Common myeloid progenitor, CD34-positive (primary cell): ENCODE measurements at regions not wholly inside any gene's neighbourhood (a gene's known extent, or its start where the extent isn't known, plus 50 kb on each side); places are given as distances from the start of the nearest gene placed in this dataset.

ENCODE experiments used
- CTCF ChIA-PET: fragments of 350-600 bp; sonication (Branson Sonifier 250); formaldehyde crosslinking; loops from one replicate; lab custom pipeline; 2021; ENCODE audit warnings: antibody characterized with exemption; lab: Charles Lee
- POLR2A ChIA-PET: fragments of 350-600 bp; sonication (Branson Sonifier 250); formaldehyde crosslinking; loops from one replicate; lab custom pipeline; 2021; ENCODE audit warnings: antibody characterized with exemption; lab: Charles Lee
- DNase-seq, 3 donors: peaks; one replicate each; pipeline versions ENCODE4 v3.0.0 to v3.0.0-alpha.2; 2013
- H3K27ac ChIP-seq, 2 experiments: 1 replicate in 1 of 2; 2 replicates in 1 of 2; pipeline ENCODE4 v1.7.0; 2013; ENCODE audit warnings: inconsistent platforms in 2 of 2, low read length in 2 of 2, mild to moderate bottlenecking in 2 of 2, low read depth in 1 of 2, moderate library complexity in 1 of 2; ENCODE audit not compliant: severe bottlenecking in 2 of 2, insufficient read depth in 1 of 2, poor library complexity in 1 of 2
- H3K27me3 ChIP-seq, 5 experiments: replicated peaks in 2 of 5; 1 replicate in 3 of 5; 2 replicates in 2 of 5; pipeline versions ENCODE4 v1.6.1 to v1.7.0; 2013; ENCODE audit warnings: low read length in 4 of 5, mild to moderate bottlenecking in 2 of 5, moderate library complexity in 2 of 5, inconsistent platforms in 1 of 5; ENCODE audit not compliant: insufficient read depth in 5 of 5, control insufficient read depth in 4 of 5
- H3K36me3 ChIP-seq, 4 experiments: 1 replicate in 2 of 4; 2 replicates in 2 of 4; pipeline versions ENCODE4 v1.6.1 to v1.7.0; 2013; ENCODE audit warnings: low read length in 3 of 4, control low read depth in 1 of 4, mild to moderate bottlenecking in 1 of 4; ENCODE audit not compliant: control insufficient read depth in 4 of 4, insufficient read depth in 4 of 4
- H3K4me1 ChIP-seq, 4 experiments: 1 replicate in 3 of 4; 2 replicates in 1 of 4; pipeline versions ENCODE4 v1.6.1 to v1.7.1; 2013; ENCODE audit warnings: low read length in 3 of 4, mild to moderate bottlenecking in 3 of 4, control low read depth in 1 of 4, inconsistent platforms in 1 of 4, moderate library complexity in 1 of 4; ENCODE audit not compliant: control insufficient read depth in 4 of 4, insufficient read depth in 4 of 4; ENCODE audit errors: control extremely low read depth in 1 of 4
- H3K4me3 ChIP-seq, 7 experiments: 1 replicate in 4 of 7; 2 replicates in 3 of 7; pipeline versions ENCODE4 v1.5.1 to v1.7.0; 2013; ENCODE audit warnings: mild to moderate bottlenecking in 7 of 7, low read length in 6 of 7, moderate library complexity in 6 of 7, inconsistent platforms in 2 of 7, low read depth in 2 of 7, control low read depth in 1 of 7; ENCODE audit not compliant: insufficient read depth in 4 of 7, control insufficient read depth in 1 of 7; ENCODE audit errors: extremely low read depth in 1 of 7
- H3K9me3 ChIP-seq, 5 experiments: 1 replicate in 4 of 5; 2 replicates in 1 of 5; pipeline versions ENCODE4 v1.6.1 to v1.7.1; 2013; ENCODE audit warnings: low read length in 4 of 5, mild to moderate bottlenecking in 2 of 5, inconsistent platforms in 1 of 5, low read depth in 1 of 5, moderate library complexity in 1 of 5; ENCODE audit not compliant: control insufficient read depth in 4 of 5, insufficient read depth in 2 of 5; ENCODE audit errors: control extremely low read depth in 1 of 5
- WGBS: methylation state at CpG from one replicate; pipeline ENCODE4 v1.1.5; 2013; ENCODE audit not compliant: insufficient coverage; 5-methylcytosine and 5-hydroxymethylcytosine counted together

- peaks cover 0 to under 1% (median 0%) of the 10 kb centered on the region in 5 experiments for H3K27me3 ChIP-seq
- POLR2A ChIA-PET = no interaction called here
- peaks cover 0 to 2% (median 0%) of the 10 kb centered on the region in 4 experiments for H3K4me1 ChIP-seq
- H3K27ac ChIP-seq = no peak overlapping the region
- no peak for DNase-seq
- WGBS = 77% methylated on average over 3 of the region's 6 CpGs
- no peak overlapping the region for H3K4me3 ChIP-seq
- no peaks in the 10 kb centered on the region for H3K9me3 ChIP-seq
- CTCF ChIA-PET = interaction anchor here (1.0 kb wide), 1 partner anchor 12 kb away, joined by 3 read pairs; no protein-coding TSS in a partner anchor
- H3K36me3 ChIP-seq = no peaks in the 10 kb centered on the region
These were observed 63.3 kb upstream of the MITF start for GRCh38 chr3:69675786-69676530.

GRCh38 chr3:69674752-69675151 is 64.5 kb upstream of the MITF start:
- DNase-seq = no peak
- no peaks in the 10 kb centered on the region for H3K9me3 ChIP-seq
- no peak overlapping the region for H3K27ac ChIP-seq
- no peaks in the 10 kb centered on the region for H3K36me3 ChIP-seq
- ChIA-PET POLR2A (no interaction called here), CTCF (interaction anchor here (0.7 kb wide), 1 partner anchor 521 kb away, joined by 3 read pairs; no protein-coding TSS in a partner anchor)
- peaks cover 0 to 2% (median 0%) of the 10 kb centered on the region in 4 experiments for H3K4me1 ChIP-seq
- WGBS = 92% methylated on average over 3 of the region's 3 CpGs
- no peak overlapping the region for H3K4me3 ChIP-seq
- H3K27me3 ChIP-seq = no peaks in the 10 kb centered on the region

- H3K27me3 ChIP-seq = no peaks in the 10 kb centered on the region
- ChIA-PET POLR2A (no interaction called here), CTCF (interaction anchor here (0.7 to 3.7 kb wide), 17 partner anchors 8 to 550 kb away, joined by 3 to 21 read pairs (median 4); no protein-coding TSS in a partner anchor)
- peak; percentile 31 to 64 (median 48) for DNase-seq
- H3K4me1 ChIP-seq = peaks cover 0 to 2% (median 0%) of the 10 kb centered on the region in 4 experiments
- WGBS = 78% methylated on average over 5 of the region's 6 CpGs
- no peak overlapping the region for H3K4me3 ChIP-seq
- no peaks in the 10 kb centered on the region for H3K9me3 ChIP-seq
- H3K27ac ChIP-seq = no peak overlapping the region
- no peaks in the 10 kb centered on the region for H3K36me3 ChIP-seq
These were observed 67.9 kb upstream of the MITF start for GRCh38 chr3:69671082-69671952.

- H3K4me1 ChIP-seq = no peaks in the 10 kb centered on the region
- no peaks in the 10 kb centered on the region for H3K36me3 ChIP-seq
- H3K27me3 ChIP-seq = no peaks in the 10 kb centered on the region
- 100% methylated on average over 1 of the region's 3 CpGs for WGBS
- ChIA-PET POLR2A (no interaction called here), CTCF (interaction anchor here (0.9 to 3.7 kb wide), 3 partner anchors 214 to 508 kb away, joined by 3 to 21 read pairs (median 4); no protein-coding TSS in a partner anchor)
- H3K9me3 ChIP-seq = no peaks in the 10 kb centered on the region
- H3K27ac ChIP-seq = no peak overlapping the region
- DNase-seq = no peak
- no peak overlapping the region for H3K4me3 ChIP-seq
These were observed 70.2 kb upstream of the MITF start for GRCh38 chr3:69669070-69669469.

GRCh38 chr3:69665026-69665737 is 74.1 kb upstream of the MITF start:
- no peaks in the 10 kb centered on the region for H3K9me3 ChIP-seq
- 17% methylated on average over 4 of the region's 4 CpGs for WGBS
- H3K27me3 ChIP-seq = no peaks in the 10 kb centered on the region
- ChIA-PET CTCF (interaction anchor here (1.2 kb wide), 1 partner anchor 503 kb away, joined by 4 read pairs; no protein-coding TSS in a partner anchor), POLR2A (no interaction called here)
- no peaks in the 10 kb centered on the region for H3K4me1 ChIP-seq
- no peak overlapping the region for H3K27ac ChIP-seq
- H3K4me3 ChIP-seq = no peak overlapping the region
- H3K36me3 ChIP-seq = no peaks in the 10 kb centered on the region
- DNase-seq = peak in 2 of 3 donors; percentile 9 to 21

- CTCF ChIA-PET = no interaction called here
- H3K9me3 ChIP-seq = no peaks in the 10 kb centered on the region
- WGBS = 97% methylated on average over 36 of the region's 36 CpGs
These were observed 78.6 kb upstream of the MITF start for GRCh38 chr3:69660631-69661030.

More at GRCh38 chr3:69660631-69661030, 78.6 kb upstream of the MITF start:
- no peaks in the 10 kb centered on the region for H3K4me1 ChIP-seq
- no peaks in the 10 kb centered on the region for H3K36me3 ChIP-seq
- H3K4me3 ChIP-seq = no peak overlapping the region
- H3K27me3 ChIP-seq = no peaks in the 10 kb centered on the region
- POLR2A ChIA-PET = no interaction called here
- H3K27ac ChIP-seq = no peak overlapping the region
- no peak for DNase-seq
